ENCODE measurements at regions not wholly inside any gene's neighbourhood (a gene's known extent, or its start where the extent isn't known, plus 50 kb on each side); places are given as distances from the start of the nearest gene placed in this dataset.

- Histone ChIP-seq H3K4me1 (ENCODE audit: insufficient read depth, low read length) (no peaks in the 10 kb centered on the region), H3K27me3 (ENCODE audit: control insufficient read depth in 1 of 2, insufficient read depth in 2 of 2, low read length in 2 of 2) (no peaks in the 10 kb centered on the region), H3K36me3 (ENCODE audit: insufficient read depth, low read length) (no peaks in the 10 kb centered on the region), H3K9me3 (ENCODE audit: low read length) (no peaks in the 10 kb centered on the region), H3K9ac (ENCODE audit: low read length) (no peak overlapping the region), H3K4me3 (ENCODE audit: low read depth in 1 of 2, low read length in 2 of 2) (no peak overlapping the region), H3K27ac (ENCODE audit: low read depth, low read length) (no peak overlapping the region)
Measured at GRCh38 chr6:145137425-145137824, 597.9 kb downstream of the EPM2A start.

- no peak overlapping the region for H3K9ac ChIP-seq (ENCODE audit: low read length)
- no peaks in the 10 kb centered on the region for H3K4me1 ChIP-seq (ENCODE audit: insufficient read depth, low read length)
- H3K27me3 ChIP-seq (ENCODE audit: control insufficient read depth in 1 of 2, insufficient read depth in 2 of 2, low read length in 2 of 2), result no peaks in the 10 kb centered on the region
- H3K27ac ChIP-seq (ENCODE audit: low read depth, low read length), result no peak overlapping the region
- no peaks in the 10 kb centered on the region for H3K9me3 ChIP-seq (ENCODE audit: low read length)
- H3K4me3 ChIP-seq (ENCODE audit: low read depth in 1 of 2, low read length in 2 of 2), result no peak overlapping the region
- no peaks in the 10 kb centered on the region for H3K36me3 ChIP-seq (ENCODE audit: insufficient read depth, low read length)
Measured at GRCh38 chr6:145138469-145139139, 596.7 kb downstream of the EPM2A start.

- Histone ChIP-seq H3K27me3 (ENCODE audit: control insufficient read depth in 1 of 2, insufficient read depth in 2 of 2, low read length in 2 of 2) (no peaks in the 10 kb centered on the region), H3K27ac (ENCODE audit: low read depth, low read length) (no peak overlapping the region), H3K9me3 (ENCODE audit: low read length) (no peaks in the 10 kb centered on the region), H3K36me3 (ENCODE audit: insufficient read depth, low read length) (no peaks in the 10 kb centered on the region), H3K4me1 (ENCODE audit: insufficient read depth, low read length) (no peaks in the 10 kb centered on the region), H3K9ac (ENCODE audit: low read length) (no peak overlapping the region), H3K4me3 (ENCODE audit: low read depth in 1 of 2, low read length in 2 of 2) (no peak overlapping the region)
Measured at GRCh38 chr6:145139140-145139850, 596.0 kb downstream of the EPM2A start.

GRCh38 chr6:145139895-145140294 lies 595.4 kb downstream of the EPM2A start:
- Histone ChIP-seq H3K27me3 (ENCODE audit: control insufficient read depth in 1 of 2, insufficient read depth in 2 of 2, low read length in 2 of 2) (no peaks in the 10 kb centered on the region), H3K9me3 (ENCODE audit: low read length) (no peaks in the 10 kb centered on the region), H3K4me3 (ENCODE audit: low read depth in 1 of 2, low read length in 2 of 2) (no peak overlapping the region), H3K27ac (ENCODE audit: low read depth, low read length) (no peak overlapping the region), H3K4me1 (ENCODE audit: insufficient read depth, low read length) (no peaks in the 10 kb centered on the region), H3K9ac (ENCODE audit: low read length) (no peak overlapping the region), H3K36me3 (ENCODE audit: insufficient read depth, low read length) (no peaks in the 10 kb centered on the region)

GRCh38 chr6:145141572-145141971 lies 593.7 kb downstream of the EPM2A start:
- Histone ChIP-seq H3K4me1 (ENCODE audit: insufficient read depth, low read length) (no peaks in the 10 kb centered on the region), H3K27me3 (ENCODE audit: control insufficient read depth in 1 of 2, insufficient read depth in 2 of 2, low read length in 2 of 2) (no peaks in the 10 kb centered on the region), H3K9ac (ENCODE audit: low read length) (no peak overlapping the region), H3K27ac (ENCODE audit: low read depth, low read length) (no peak overlapping the region), H3K9me3 (ENCODE audit: low read length) (no peaks in the 10 kb centered on the region), H3K4me3 (ENCODE audit: low read depth in 1 of 2, low read length in 2 of 2) (no peak overlapping the region), H3K36me3 (ENCODE audit: insufficient read depth, low read length) (no peaks in the 10 kb centered on the region)

- Histone ChIP-seq H3K27me3 (ENCODE audit: control insufficient read depth in 1 of 2, insufficient read depth in 2 of 2, low read length in 2 of 2) (no peaks in the 10 kb centered on the region), H3K4me3 (ENCODE audit: low read depth in 1 of 2, low read length in 2 of 2) (no peak overlapping the region), H3K27ac (ENCODE audit: low read depth, low read length) (no peak overlapping the region), H3K36me3 (ENCODE audit: insufficient read depth, low read length) (no peaks in the 10 kb centered on the region), H3K4me1 (ENCODE audit: insufficient read depth, low read length) (no peaks in the 10 kb centered on the region), H3K9ac (ENCODE audit: low read length) (no peak overlapping the region), H3K9me3 (ENCODE audit: low read length) (no peaks in the 10 kb centered on the region)
Measured at GRCh38 chr6:145142958-145143357, 592.4 kb downstream of the EPM2A start.

GRCh38 chr6:145143379-145143778 lies 591.9 kb downstream of the EPM2A start:
- H3K27me3 ChIP-seq (ENCODE audit: control insufficient read depth in 1 of 2, insufficient read depth in 2 of 2, low read length in 2 of 2), result no peaks in the 10 kb centered on the region
- H3K27ac ChIP-seq (ENCODE audit: low read depth, low read length), result no peak overlapping the region
- no peaks in the 10 kb centered on the region for H3K36me3 ChIP-seq (ENCODE audit: insufficient read depth, low read length)
- H3K9ac ChIP-seq (ENCODE audit: low read length), result no peak overlapping the region
- no peak overlapping the region for H3K4me3 ChIP-seq (ENCODE audit: low read depth in 1 of 2, low read length in 2 of 2)
- no peaks in the 10 kb centered on the region for H3K4me1 ChIP-seq (ENCODE audit: insufficient read depth, low read length)
- H3K9me3 ChIP-seq (ENCODE audit: low read length), result no peaks in the 10 kb centered on the region

- H3K4me1 ChIP-seq (ENCODE audit: insufficient read depth, low read length), result peaks cover 9% of the 10 kb centered on the region
- H3K9me3 ChIP-seq (ENCODE audit: low read length), result no peaks in the 10 kb centered on the region
- no peak overlapping the region for H3K4me3 ChIP-seq (ENCODE audit: low read depth in 1 of 2, low read length in 2 of 2)
- no peaks in the 10 kb centered on the region for H3K36me3 ChIP-seq (ENCODE audit: insufficient read depth, low read length)
- H3K27ac ChIP-seq (ENCODE audit: low read depth, low read length), result no peak overlapping the region
- no peaks in the 10 kb centered on the region for H3K27me3 ChIP-seq (ENCODE audit: control insufficient read depth in 1 of 2, insufficient read depth in 2 of 2, low read length in 2 of 2)
- no peak overlapping the region for H3K9ac ChIP-seq (ENCODE audit: low read length)
Measured at GRCh38 chr6:145147559-145147958, 587.8 kb downstream of the EPM2A start.

- Histone ChIP-seq H3K36me3 (ENCODE audit: insufficient read depth, low read length) (no peaks in the 10 kb centered on the region), H3K27ac (ENCODE audit: low read depth, low read length) (no peak overlapping the region)
Measured at GRCh38 chr6:145147981-145148749, 587.2 kb downstream of the EPM2A start.

GRCh38 chr6:145148776-145149175 lies 586.5 kb downstream of the EPM2A start:
- no peaks in the 10 kb centered on the region for H3K9me3 ChIP-seq (ENCODE audit: low read length)

More at GRCh38 chr6:145147981-145148749, 587.2 kb downstream of the EPM2A start:
- no peak overlapping the region for H3K9ac ChIP-seq (ENCODE audit: low read length)
- no peaks in the 10 kb centered on the region for H3K27me3 ChIP-seq (ENCODE audit: control insufficient read depth in 1 of 2, insufficient read depth in 2 of 2, low read length in 2 of 2)
- peaks cover 9% of the 10 kb centered on the region for H3K4me1 ChIP-seq (ENCODE audit: insufficient read depth, low read length)
- H3K4me3 ChIP-seq (ENCODE audit: low read depth in 1 of 2, low read length in 2 of 2), result no peak overlapping the region
- no peaks in the 10 kb centered on the region for H3K9me3 ChIP-seq (ENCODE audit: low read length)

GRCh38 chr6:145151624-145152023 lies 583.7 kb downstream of the EPM2A start:
- H3K27ac ChIP-seq (ENCODE audit: low read depth, low read length), result no peak overlapping the region
- no peak overlapping the region for H3K4me3 ChIP-seq (ENCODE audit: low read depth in 1 of 2, low read length in 2 of 2)
- H3K4me1 ChIP-seq (ENCODE audit: insufficient read depth, low read length), result peaks cover 9% of the 10 kb centered on the region
- H3K9me3 ChIP-seq (ENCODE audit: low read length), result no peaks in the 10 kb centered on the region
- no peaks in the 10 kb centered on the region for H3K36me3 ChIP-seq (ENCODE audit: insufficient read depth, low read length)
- H3K27me3 ChIP-seq (ENCODE audit: control insufficient read depth in 1 of 2, insufficient read depth in 2 of 2, low read length in 2 of 2), result no peaks in the 10 kb centered on the region
- no peak overlapping the region for H3K9ac ChIP-seq (ENCODE audit: low read length)

More at GRCh38 chr6:145148776-145149175, 586.5 kb downstream of the EPM2A start:
- no peaks in the 10 kb centered on the region for H3K36me3 ChIP-seq (ENCODE audit: insufficient read depth, low read length)
- H3K4me1 ChIP-seq (ENCODE audit: insufficient read depth, low read length), result peaks cover 9% of the 10 kb centered on the region
- H3K9ac ChIP-seq (ENCODE audit: low read length), result no peak overlapping the region
- no peak overlapping the region for H3K27ac ChIP-seq (ENCODE audit: low read depth, low read length)
- no peak overlapping the region for H3K4me3 ChIP-seq (ENCODE audit: low read depth in 1 of 2, low read length in 2 of 2)
- H3K27me3 ChIP-seq (ENCODE audit: control insufficient read depth in 1 of 2, insufficient read depth in 2 of 2, low read length in 2 of 2), result no peaks in the 10 kb centered on the region
